Activated naive CD4-positive, alpha-beta T cell treated with anti-CD3 and anti-CD28 coated beads for 36 hours (primary cell): ENCODE measurements at regions not wholly inside any gene's neighbourhood (a gene's known extent, or its start where the extent isn't known, plus 50 kb on each side); places are given as distances from the start of the nearest gene placed in this dataset.

Source experiments
- CTCF ChIA-PET: fragments of 350-600 bp; sonication (Branson Sonifier 250); formaldehyde crosslinking; loops from one replicate; lab custom pipeline; 2021; ENCODE audit warnings: antibody characterized with exemption; lab: Charles Lee
- DNase-seq: peaks from one replicate; pipeline ENCODE4 v3.0.0-alpha.2; 2020
- H3K27ac Mint-ChIP-seq: one replicate; pipeline ENCODE4 v1.8.0; 2021; ENCODE audit warnings: mild to moderate bottlenecking, mixed read lengths
- H3K27me3 Mint-ChIP-seq: one replicate; pipeline ENCODE4 v1.8.0; 2021; ENCODE audit warnings: low read depth, mixed read lengths
- H3K36me3 Mint-ChIP-seq: one replicate; pipeline ENCODE4 v1.8.0; 2021; ENCODE audit warnings: low read depth, mixed read lengths
- H3K4me1 Mint-ChIP-seq: one replicate; pipeline ENCODE4 v1.8.0; 2021; ENCODE audit warnings: low read depth, mixed read lengths
- H3K4me3 Mint-ChIP-seq: one replicate; pipeline ENCODE4 v1.8.0; 2021; ENCODE audit warnings: mild to moderate bottlenecking, moderate library complexity, mixed read lengths
- H3K9me3 Mint-ChIP-seq: one replicate; pipeline ENCODE4 v1.8.0; 2021; ENCODE audit warnings: mixed read lengths
- intact Hi-C: fragments of 100-400 bp; cut with micrococcal nuclease; formaldehyde crosslinking; loops from one replicate; pipeline ENCODE4 v1.15.1; 2023

GRCh38 chr1:106748606-106749005 is 307.9 kb upstream of the PRMT6 start:
- peaks cover 2% of the 10 kb centered on the region for H3K9me3 Mint-ChIP-seq
- no peak for DNase-seq
- no peaks in the 10 kb centered on the region for H3K4me1 Mint-ChIP-seq
- CTCF ChIA-PET, result interaction anchor here (0.7 kb wide), 1 partner anchor 199 kb away, joined by 3 read pairs; no protein-coding TSS in a partner anchor
- no peak overlapping the region for H3K27ac Mint-ChIP-seq
- no peaks in the 10 kb centered on the region for H3K27me3 Mint-ChIP-seq
- intact Hi-C loops, result no loop called here
- no peaks in the 10 kb centered on the region for H3K36me3 Mint-ChIP-seq
- no peak overlapping the region for H3K4me3 Mint-ChIP-seq

DNA sequence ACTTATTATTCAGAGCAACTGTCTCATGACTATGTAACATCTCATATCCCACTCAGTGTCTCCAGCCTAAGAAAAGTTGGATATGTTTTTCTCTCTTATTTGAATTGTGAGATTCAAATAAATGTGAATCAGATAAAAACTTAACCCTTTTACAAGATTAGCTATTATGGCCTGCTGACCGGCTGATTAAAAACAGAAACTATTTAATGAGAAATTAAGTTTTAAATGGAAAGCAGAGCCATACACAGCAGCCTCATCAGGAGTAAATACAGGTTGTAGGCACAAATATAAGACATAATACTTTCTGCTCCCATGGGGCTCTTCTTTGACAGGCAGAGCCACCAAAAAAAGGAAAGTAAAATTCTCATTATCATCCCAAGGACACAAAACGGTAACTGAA is 307.0 kb upstream of the PRMT6 start:
- H3K9me3 Mint-ChIP-seq, result peaks cover 2% of the 10 kb centered on the region
- intact Hi-C loops, result no loop called here
- H3K27me3 Mint-ChIP-seq, result no peaks in the 10 kb centered on the region
- CTCF ChIA-PET, result interaction anchor here (0.6 kb wide), 1 partner anchor 869 kb away, joined by 3 read pairs; no protein-coding TSS in a partner anchor
- no peak overlapping the region for H3K4me3 Mint-ChIP-seq
- no peaks in the 10 kb centered on the region for H3K36me3 Mint-ChIP-seq
- DNase-seq, result no peak
- no peak overlapping the region for H3K27ac Mint-ChIP-seq
- H3K4me1 Mint-ChIP-seq, result no peaks in the 10 kb centered on the region

GRCh38 chr1:106749906-106750305 is 306.6 kb upstream of the PRMT6 start:
- CTCF ChIA-PET, result interaction anchor here (0.6 kb wide), 1 partner anchor 869 kb away, joined by 3 read pairs; no protein-coding TSS in a partner anchor
- no peak overlapping the region for H3K4me3 Mint-ChIP-seq
- intact Hi-C loops, result no loop called here
- peaks cover 2% of the 10 kb centered on the region for H3K9me3 Mint-ChIP-seq
- no peaks in the 10 kb centered on the region for H3K36me3 Mint-ChIP-seq
- H3K27ac Mint-ChIP-seq, result no peak overlapping the region
- H3K27me3 Mint-ChIP-seq, result no peaks in the 10 kb centered on the region
- no peak for DNase-seq
- H3K4me1 Mint-ChIP-seq, result no peaks in the 10 kb centered on the region

GRCh38 chr1:106751002-106751401 is 305.5 kb upstream of the PRMT6 start:
- CTCF ChIA-PET, result no interaction called here
- Mint-ChIP-seq H3K36me3 (no peaks in the 10 kb centered on the region), H3K27ac (no peak overlapping the region), H3K27me3 (no peaks in the 10 kb centered on the region), H3K9me3 (peaks cover 2% of the 10 kb centered on the region), H3K4me3 (no peak overlapping the region), H3K4me1 (no peaks in the 10 kb centered on the region)
- intact Hi-C loops, result no loop called here
- no peak for DNase-seq

DNA sequence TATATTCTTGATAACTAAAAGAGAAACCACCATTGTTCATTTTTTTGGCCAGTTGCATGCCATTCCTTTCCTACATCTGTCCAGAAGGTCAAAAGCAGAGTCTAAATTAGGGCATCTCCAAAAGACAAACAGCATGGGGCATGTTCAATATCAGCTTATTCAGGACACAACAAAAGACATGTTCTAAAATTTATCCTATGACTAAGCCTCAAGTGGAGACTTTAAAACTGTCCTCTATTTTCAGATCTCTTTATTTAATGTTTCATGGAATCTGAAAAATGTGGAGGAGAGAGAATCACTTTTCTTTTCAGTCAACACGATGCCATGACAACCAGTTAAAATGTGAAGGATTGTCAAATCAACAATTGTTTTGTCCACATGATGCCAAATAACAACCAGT is 303.4 kb upstream of the PRMT6 start:
- Mint-ChIP-seq H3K27me3 (no peaks in the 10 kb centered on the region), H3K27ac (no peak overlapping the region)
- no peak for DNase-seq

DNA sequence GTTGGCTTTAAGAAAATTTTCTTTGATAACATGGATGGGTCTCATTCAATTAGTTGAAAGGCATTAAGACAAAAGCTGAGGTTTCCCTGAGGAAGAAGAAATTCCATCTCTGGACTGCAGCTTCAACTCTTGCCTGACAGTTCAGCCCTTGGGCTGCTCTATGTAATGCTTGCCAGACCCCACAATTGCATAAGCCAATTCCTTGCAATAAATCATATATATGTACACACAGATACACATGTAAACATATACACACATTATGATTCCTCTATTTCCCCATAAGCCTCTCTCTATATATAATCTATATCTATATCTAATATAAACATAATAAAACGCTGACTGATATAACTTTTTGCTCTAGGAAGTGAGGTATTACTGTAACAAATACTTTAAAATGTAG is 301.5 kb upstream of the PRMT6 start:
- intact Hi-C loops, result no loop called here
- Mint-ChIP-seq H3K9me3 (peaks cover 4% of the 10 kb centered on the region), H3K27ac (no peak overlapping the region), H3K27me3 (no peaks in the 10 kb centered on the region), H3K4me3 (no peak overlapping the region), H3K4me1 (no peaks in the 10 kb centered on the region), H3K36me3 (no peaks in the 10 kb centered on the region)
- CTCF ChIA-PET, result no interaction called here
- DNase-seq, result no peak

More for the DNA sequence above, 303.4 kb upstream of the PRMT6 start:
- Mint-ChIP-seq H3K9me3 (peaks cover 4% of the 10 kb centered on the region), H3K4me3 (no peak overlapping the region), H3K4me1 (no peaks in the 10 kb centered on the region), H3K36me3 (no peaks in the 10 kb centered on the region)
- CTCF ChIA-PET, result no interaction called here
- intact Hi-C loops, result no loop called here

GRCh38 chr1:106755682-106756406 is 300.6 kb upstream of the PRMT6 start:
- no peak for DNase-seq
- CTCF ChIA-PET, result no interaction called here
- Mint-ChIP-seq H3K9me3 (peaks cover 2% of the 10 kb centered on the region), H3K27ac (no peak overlapping the region), H3K27me3 (no peaks in the 10 kb centered on the region), H3K36me3 (no peaks in the 10 kb centered on the region), H3K4me3 (no peak overlapping the region), H3K4me1 (no peaks in the 10 kb centered on the region)
- intact Hi-C loops, result no loop called here

GRCh38 chr1:106756752-106757151 is 299.7 kb upstream of the PRMT6 start:
- no peak overlapping the region for H3K27ac Mint-ChIP-seq
- no peak overlapping the region for H3K4me3 Mint-ChIP-seq
- DNase-seq, result no peak
- no peaks in the 10 kb centered on the region for H3K27me3 Mint-ChIP-seq
- CTCF ChIA-PET, result no interaction called here
- H3K36me3 Mint-ChIP-seq, result no peaks in the 10 kb centered on the region
- peaks cover 2% of the 10 kb centered on the region for H3K9me3 Mint-ChIP-seq
- intact Hi-C loops, result no loop called here
- H3K4me1 Mint-ChIP-seq, result no peaks in the 10 kb centered on the region

GRCh38 chr1:106768077-106768476 is 288.4 kb upstream of the PRMT6 start:
- intact Hi-C loops, result no loop called here
- peaks cover 3% of the 10 kb centered on the region for H3K9me3 Mint-ChIP-seq
- no peak for DNase-seq

DNA sequence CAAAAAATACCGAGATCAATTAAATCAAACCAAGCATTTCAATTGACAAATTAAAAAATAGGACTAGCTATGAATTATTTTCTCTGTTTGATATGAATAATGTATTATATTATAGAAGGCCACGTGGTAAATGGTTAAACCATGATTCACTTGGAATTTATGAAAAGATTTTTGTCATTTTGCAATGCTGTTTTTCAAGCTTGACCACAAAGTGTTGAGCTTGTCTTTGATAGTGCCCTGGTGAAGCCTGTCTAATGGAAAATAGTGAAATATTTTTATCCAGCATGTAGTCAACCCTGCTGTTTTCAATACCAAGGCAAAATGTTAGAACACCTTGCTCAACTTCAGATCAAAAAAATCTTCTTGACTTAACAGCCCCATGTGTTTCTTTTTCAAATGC is 288.0 kb upstream of the PRMT6 start:
- H3K4me3 Mint-ChIP-seq, result no peak overlapping the region
- DNase-seq, result no peak
- no peaks in the 10 kb centered on the region for H3K27me3 Mint-ChIP-seq
- no peak overlapping the region for H3K27ac Mint-ChIP-seq
- no peaks in the 10 kb centered on the region for H3K4me1 Mint-ChIP-seq
- intact Hi-C loops, result no loop called here
- peaks cover 5% of the 10 kb centered on the region for H3K9me3 Mint-ChIP-seq
- H3K36me3 Mint-ChIP-seq, result no peaks in the 10 kb centered on the region
- CTCF ChIA-PET, result no interaction called here

More at GRCh38 chr1:106768077-106768476, 288.4 kb upstream of the PRMT6 start:
- Mint-ChIP-seq H3K4me3 (no peak overlapping the region), H3K27me3 (no peaks in the 10 kb centered on the region), H3K36me3 (no peaks in the 10 kb centered on the region), H3K4me1 (no peaks in the 10 kb centered on the region), H3K27ac (no peak overlapping the region)
- CTCF ChIA-PET, result no interaction called here

GRCh38 chr1:106773206-106773605 is 283.3 kb upstream of the PRMT6 start:
- no peaks in the 10 kb centered on the region for H3K36me3 Mint-ChIP-seq

DNA sequence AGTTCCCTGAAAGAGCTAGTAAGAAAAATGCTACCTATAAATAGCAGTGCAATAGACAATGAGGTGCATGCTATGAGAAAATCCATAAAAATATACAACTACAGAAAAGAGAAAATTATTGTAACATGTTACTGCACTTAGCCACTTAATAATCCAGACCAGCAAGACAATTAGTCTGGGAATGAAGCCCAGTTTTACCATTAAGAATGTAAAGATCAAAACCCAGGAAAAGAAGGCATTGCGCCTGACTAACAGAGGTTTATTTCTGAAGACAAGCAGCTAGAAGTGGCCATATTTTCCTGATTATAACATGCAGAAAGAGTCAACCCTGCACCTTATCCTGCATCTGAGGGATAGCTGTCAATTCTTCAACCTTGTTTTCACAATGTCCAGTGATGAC is 276.4 kb upstream of the PRMT6 start:
- H3K4me3 Mint-ChIP-seq, result no peak overlapping the region
- no peaks in the 10 kb centered on the region for H3K36me3 Mint-ChIP-seq
- H3K9me3 Mint-ChIP-seq, result peaks cover 12% of the 10 kb centered on the region
- H3K4me1 Mint-ChIP-seq, result no peaks in the 10 kb centered on the region
- CTCF ChIA-PET, result no interaction called here
- H3K27ac Mint-ChIP-seq, result no peak overlapping the region
- no peak for DNase-seq
- no peaks in the 10 kb centered on the region for H3K27me3 Mint-ChIP-seq
- intact Hi-C loops, result no loop called here

More at GRCh38 chr1:106773206-106773605, 283.3 kb upstream of the PRMT6 start:
- intact Hi-C loops, result no loop called here
- H3K27me3 Mint-ChIP-seq, result no peaks in the 10 kb centered on the region
- H3K27ac Mint-ChIP-seq, result no peak overlapping the region
- no peak for DNase-seq
- peaks cover 21% of the 10 kb centered on the region for H3K9me3 Mint-ChIP-seq
- CTCF ChIA-PET, result interaction anchor here (0.9 kb wide), 1 partner anchor 167 kb away, joined by 3 read pairs; no protein-coding TSS in a partner anchor
- no peak overlapping the region for H3K4me3 Mint-ChIP-seq
- H3K4me1 Mint-ChIP-seq, result no peaks in the 10 kb centered on the region
